Vagina (tissue), 2 donors: ENCODE measurements at regions not wholly inside any gene's neighbourhood (a gene's known extent, or its start where the extent isn't known, plus 50 kb on each side); places are given as distances from the start of the nearest gene placed in this dataset.

Experiments
- POLR2A ChIP-seq, 2 donors: fragments of 450-650 bp; IDR thresholded peaks; one replicate each; pipeline ENCODE4 v1.6.1; 2017; ENCODE audit warnings: antibody characterized with exemption in 2 of 2, mild to moderate bottlenecking in 2 of 2, moderate library complexity in 2 of 2
- TF ChIP-seq, protein P1 (sequence below), 3 experiments: fragments of 450-650 bp in 2 of 3; fragments of 200-600 bp in 1 of 3; sonication (generic) in 1 of 3; IDR thresholded peaks; one replicate each; pipeline ENCODE4 v1.5.1; 2017 to 2019; ENCODE audit warnings: antibody characterized with exemption in 3 of 3, mild to moderate bottlenecking in 2 of 3, moderate library complexity in 2 of 3

DNA sequence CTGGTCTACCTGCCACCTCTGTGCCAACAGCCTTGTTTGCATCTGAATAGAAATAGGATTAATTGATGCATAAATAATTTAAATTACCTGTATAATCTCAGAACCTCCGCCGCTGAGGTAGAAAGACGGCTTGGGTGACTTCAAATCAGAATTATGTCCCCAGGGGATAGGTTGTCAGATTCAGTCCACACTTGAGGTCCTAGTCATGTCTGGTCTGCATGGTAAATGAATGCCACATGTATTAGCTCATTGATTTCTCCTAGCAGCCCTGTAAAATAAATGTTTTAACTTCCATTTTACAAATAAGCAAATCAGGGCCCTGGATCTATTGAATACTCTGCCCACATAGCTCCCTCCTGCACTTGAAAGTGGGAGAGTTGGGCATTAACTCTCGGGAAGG is 368.0 kb upstream of the WWC1 start:
- no peak for TF ChIP-seq POLR2A (IDR thresholded peaks at IDR 0.05)
- TF ChIP-seq, protein P1, sequence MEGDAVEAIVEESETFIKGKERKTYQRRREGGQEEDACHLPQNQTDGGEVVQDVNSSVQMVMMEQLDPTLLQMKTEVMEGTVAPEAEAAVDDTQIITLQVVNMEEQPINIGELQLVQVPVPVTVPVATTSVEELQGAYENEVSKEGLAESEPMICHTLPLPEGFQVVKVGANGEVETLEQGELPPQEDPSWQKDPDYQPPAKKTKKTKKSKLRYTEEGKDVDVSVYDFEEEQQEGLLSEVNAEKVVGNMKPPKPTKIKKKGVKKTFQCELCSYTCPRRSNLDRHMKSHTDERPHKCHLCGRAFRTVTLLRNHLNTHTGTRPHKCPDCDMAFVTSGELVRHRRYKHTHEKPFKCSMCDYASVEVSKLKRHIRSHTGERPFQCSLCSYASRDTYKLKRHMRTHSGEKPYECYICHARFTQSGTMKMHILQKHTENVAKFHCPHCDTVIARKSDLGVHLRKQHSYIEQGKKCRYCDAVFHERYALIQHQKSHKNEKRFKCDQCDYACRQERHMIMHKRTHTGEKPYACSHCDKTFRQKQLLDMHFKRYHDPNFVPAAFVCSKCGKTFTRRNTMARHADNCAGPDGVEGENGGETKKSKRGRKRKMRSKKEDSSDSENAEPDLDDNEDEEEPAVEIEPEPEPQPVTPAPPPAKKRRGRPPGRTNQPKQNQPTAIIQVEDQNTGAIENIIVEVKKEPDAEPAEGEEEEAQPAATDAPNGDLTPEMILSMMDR (IDR thresholded peaks at IDR 0.05): no peak
